HCT116 (cell line): ENCODE measurements at regions not wholly inside any gene's neighbourhood (a gene's known extent, or its start where the extent isn't known, plus 50 kb on each side); places are given as distances from the start of the nearest gene placed in this dataset.

Experiments used
- CEBPB ChIP-seq: IDR thresholded peaks from 2 replicates; pipeline ENCODE4 v1.6.1; 2012; ENCODE audit warnings: low read depth
- EZH2 ChIP-seq: fragments of 200-600 bp; sonication (generic); IDR thresholded peaks from 2 replicates; pipeline ENCODE4 v1.6.1; 2017; ENCODE audit warnings: antibody characterized with exemption, mixed run types
- POLR2A ChIP-seq: IDR thresholded peaks from 2 replicates; pipeline ENCODE4 v1.7.0; 2011; ENCODE audit warnings: borderline replicate concordance; ENCODE audit not compliant: insufficient read depth, insufficient read length; ENCODE audit errors: extremely low read depth
- POLR2AphosphoS5 ChIP-seq: IDR thresholded peaks from 2 replicates; pipeline ENCODE4 v1.6.1; 2011; ENCODE audit warnings: mild to moderate bottlenecking, low read depth, low read length, moderate library complexity
- RAD21 ChIP-seq: IDR thresholded peaks from 2 replicates; pipeline ENCODE4 v1.6.1; 2012; ENCODE audit warnings: low read depth, mild to moderate bottlenecking
- SIN3A ChIP-seq: IDR thresholded peaks from 2 replicates; pipeline ENCODE4 v1.6.1; 2012; ENCODE audit warnings: low read depth
- SP1 ChIP-seq: IDR thresholded peaks from 2 replicates; pipeline ENCODE4 v1.6.1; 2012; ENCODE audit warnings: low read depth
- YY1 ChIP-seq: IDR thresholded peaks from 2 replicates; pipeline ENCODE4 v1.6.1; 2011; ENCODE audit warnings: low read length, low read depth, moderate library complexity, mild to moderate bottlenecking; ENCODE audit not compliant: insufficient replicate concordance; ENCODE audit errors: extremely low read depth
- ZFX ChIP-seq: fragments of 450-650 bp; IDR thresholded peaks from 2 replicates; pipeline ENCODE4 v1.6.1; 2017
- ZNF274 ChIP-seq: fragments of 200-500 bp; sonication (Bioruptor generic); IDR thresholded peaks from 2 replicates; pipeline ENCODE4 v1.6.1; 2014; ENCODE audit warnings: mild to moderate bottlenecking, low read depth, low read length, inconsistent platforms
- TF ChIP-seq, protein P1 (sequence below), 3 experiments: fragments of 200-600 bp in 1 of 3; sonication (generic) in 1 of 3; IDR thresholded peaks in 2 of 3; conservative IDR thresholded peaks in 1 of 3; 2 replicates each; pipeline ENCODE4 v1.5.1; 2012 to 2017; ENCODE audit warnings: low read depth in 2 of 3, low read length in 2 of 3, antibody characterized with exemption in 1 of 3, borderline replicate concordance in 1 of 3, control low read depth in 1 of 3, mild to moderate bottlenecking in 1 of 3, mixed read lengths in 1 of 3, mixed run types in 1 of 3, moderate library complexity in 1 of 3; ENCODE audit not compliant: insufficient read depth in 1 of 3
- TF ChIP-seq, protein P2 (sequence below): IDR thresholded peaks from 2 replicates; pipeline ENCODE4 v1.6.1; 2012; ENCODE audit warnings: low read depth
- TF ChIP-seq, protein P3 (sequence below): IDR thresholded peaks from 2 replicates; pipeline ENCODE4 v1.6.1; 2012

DNA sequence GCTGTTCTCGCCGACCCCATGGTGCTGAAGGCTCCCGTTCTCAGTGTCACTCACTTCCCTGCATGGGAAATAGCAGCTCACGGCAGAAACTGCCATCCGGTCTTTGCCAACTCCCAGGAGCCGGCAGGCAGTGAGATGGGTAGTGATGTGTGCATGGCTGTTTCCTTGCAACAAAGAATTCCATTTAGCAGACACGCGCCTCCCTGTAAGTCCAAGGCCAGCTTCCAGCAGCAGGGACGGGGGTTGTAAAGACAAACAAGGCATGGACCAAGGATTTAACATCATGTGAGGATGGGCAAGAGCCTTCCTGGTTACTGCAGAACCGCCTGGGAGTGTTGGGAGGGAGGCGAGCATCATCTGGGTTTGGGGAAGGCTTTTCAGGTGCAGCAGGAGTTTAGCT is 273.1 kb downstream of the GLRX3 start:
- TF ChIP-seq, protein P1, sequence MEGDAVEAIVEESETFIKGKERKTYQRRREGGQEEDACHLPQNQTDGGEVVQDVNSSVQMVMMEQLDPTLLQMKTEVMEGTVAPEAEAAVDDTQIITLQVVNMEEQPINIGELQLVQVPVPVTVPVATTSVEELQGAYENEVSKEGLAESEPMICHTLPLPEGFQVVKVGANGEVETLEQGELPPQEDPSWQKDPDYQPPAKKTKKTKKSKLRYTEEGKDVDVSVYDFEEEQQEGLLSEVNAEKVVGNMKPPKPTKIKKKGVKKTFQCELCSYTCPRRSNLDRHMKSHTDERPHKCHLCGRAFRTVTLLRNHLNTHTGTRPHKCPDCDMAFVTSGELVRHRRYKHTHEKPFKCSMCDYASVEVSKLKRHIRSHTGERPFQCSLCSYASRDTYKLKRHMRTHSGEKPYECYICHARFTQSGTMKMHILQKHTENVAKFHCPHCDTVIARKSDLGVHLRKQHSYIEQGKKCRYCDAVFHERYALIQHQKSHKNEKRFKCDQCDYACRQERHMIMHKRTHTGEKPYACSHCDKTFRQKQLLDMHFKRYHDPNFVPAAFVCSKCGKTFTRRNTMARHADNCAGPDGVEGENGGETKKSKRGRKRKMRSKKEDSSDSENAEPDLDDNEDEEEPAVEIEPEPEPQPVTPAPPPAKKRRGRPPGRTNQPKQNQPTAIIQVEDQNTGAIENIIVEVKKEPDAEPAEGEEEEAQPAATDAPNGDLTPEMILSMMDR (IDR thresholded peaks at IDR 0.05 in 2 of 3, conservative IDR thresholded peaks at IDR 0.05 in 1 of 3; ENCODE audit: borderline replicate concordance in 1 of 3, insufficient read depth in 1 of 3, low read depth in 2 of 3, low read length in 2 of 3): no peak
- TF ChIP-seq SIN3A: no peak
- TF ChIP-seq EZH2: no peak
- no peak for TF ChIP-seq POLR2A
- no peak for TF ChIP-seq POLR2AphosphoS5
- TF ChIP-seq, protein P2, sequence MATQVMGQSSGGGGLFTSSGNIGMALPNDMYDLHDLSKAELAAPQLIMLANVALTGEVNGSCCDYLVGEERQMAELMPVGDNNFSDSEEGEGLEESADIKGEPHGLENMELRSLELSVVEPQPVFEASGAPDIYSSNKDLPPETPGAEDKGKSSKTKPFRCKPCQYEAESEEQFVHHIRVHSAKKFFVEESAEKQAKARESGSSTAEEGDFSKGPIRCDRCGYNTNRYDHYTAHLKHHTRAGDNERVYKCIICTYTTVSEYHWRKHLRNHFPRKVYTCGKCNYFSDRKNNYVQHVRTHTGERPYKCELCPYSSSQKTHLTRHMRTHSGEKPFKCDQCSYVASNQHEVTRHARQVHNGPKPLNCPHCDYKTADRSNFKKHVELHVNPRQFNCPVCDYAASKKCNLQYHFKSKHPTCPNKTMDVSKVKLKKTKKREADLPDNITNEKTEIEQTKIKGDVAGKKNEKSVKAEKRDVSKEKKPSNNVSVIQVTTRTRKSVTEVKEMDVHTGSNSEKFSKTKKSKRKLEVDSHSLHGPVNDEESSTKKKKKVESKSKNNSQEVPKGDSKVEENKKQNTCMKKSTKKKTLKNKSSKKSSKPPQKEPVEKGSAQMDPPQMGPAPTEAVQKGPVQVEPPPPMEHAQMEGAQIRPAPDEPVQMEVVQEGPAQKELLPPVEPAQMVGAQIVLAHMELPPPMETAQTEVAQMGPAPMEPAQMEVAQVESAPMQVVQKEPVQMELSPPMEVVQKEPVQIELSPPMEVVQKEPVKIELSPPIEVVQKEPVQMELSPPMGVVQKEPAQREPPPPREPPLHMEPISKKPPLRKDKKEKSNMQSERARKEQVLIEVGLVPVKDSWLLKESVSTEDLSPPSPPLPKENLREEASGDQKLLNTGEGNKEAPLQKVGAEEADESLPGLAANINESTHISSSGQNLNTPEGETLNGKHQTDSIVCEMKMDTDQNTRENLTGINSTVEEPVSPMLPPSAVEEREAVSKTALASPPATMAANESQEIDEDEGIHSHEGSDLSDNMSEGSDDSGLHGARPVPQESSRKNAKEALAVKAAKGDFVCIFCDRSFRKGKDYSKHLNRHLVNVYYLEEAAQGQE: no peak
- no peak for TF ChIP-seq YY1
- TF ChIP-seq, protein P3, sequence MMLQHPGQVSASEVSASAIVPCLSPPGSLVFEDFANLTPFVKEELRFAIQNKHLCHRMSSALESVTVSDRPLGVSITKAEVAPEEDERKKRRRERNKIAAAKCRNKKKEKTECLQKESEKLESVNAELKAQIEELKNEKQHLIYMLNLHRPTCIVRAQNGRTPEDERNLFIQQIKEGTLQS: no peak
- TF ChIP-seq RAD21: no peak
- no peak for TF ChIP-seq CEBPB
- TF ChIP-seq ZNF274: no peak
- no peak for TF ChIP-seq SP1
- TF ChIP-seq ZFX: no peak
